Stimulated activated CD4-positive, alpha-beta T cell treated with anti-CD3 and anti-CD28 coated beads, Interleukin-1b, Interleukin-23, amount 100 ng/mL, for 4 hours (primary cell): ENCODE measurements at regions not wholly inside any gene's neighbourhood (a gene's known extent, or its start where the extent isn't known, plus 50 kb on each side); places are given as distances from the start of the nearest gene placed in this dataset.

ENCODE experiments used
- DNase-seq, 2 donors: peaks; one replicate each; pipeline ENCODE4 v3.0.0-alpha.2; 2020; ENCODE audit warnings: low read depth in 2 of 2

- no peak for DNase-seq
Measured at GRCh38 chrX:9087271-9088040, 53.5 kb upstream of the FAM9B start.

- DNase-seq: no peak
Measured at GRCh38 chrX:9088896-9089295, 55.0 kb upstream of the FAM9B start.

GRCh38 chrX:9090766-9091165, 56.8 kb upstream of the FAM9B start:
- DNase-seq: no peak

GRCh38 chrX:9091258-9091657, 57.3 kb upstream of the FAM9B start:
- DNase-seq: no peak

GRCh38 chrX:9102956-9103355, 69.0 kb upstream of the FAM9B start:
- no peak for DNase-seq

GRCh38 chrX:9108054-9108453, 74.1 kb upstream of the FAM9B start:
- DNase-seq: no peak

- DNase-seq: no peak
Measured at GRCh38 chrX:9110808-9111207, 76.9 kb upstream of the FAM9B start.

- DNase-seq: no peak
Measured at GRCh38 chrX:9114245-9114644, 80.3 kb upstream of the FAM9B start.

- no peak for DNase-seq
Measured at GRCh38 chrX:9117851-9118250, 83.9 kb upstream of the FAM9B start.

GRCh38 chrX:9122519-9123245, 88.8 kb upstream of the FAM9B start:
- DNase-seq: no peak

GRCh38 chrX:9127986-9128385, 94.1 kb upstream of the FAM9B start:
- no peak for DNase-seq

- no peak for DNase-seq
Measured at GRCh38 chrX:9130031-9130430, 96.1 kb upstream of the FAM9B start.

GRCh38 chrX:9131066-9131465, 97.1 kb upstream of the FAM9B start:
- DNase-seq: peak in 1 of 2 donors; percentile 12

GRCh38 chrX:9132036-9132638, 98.2 kb upstream of the FAM9B start:
- DNase-seq: no peak

GRCh38 chrX:9133426-9133825, 99.5 kb upstream of the FAM9B start:
- DNase-seq: no peak

GRCh38 chrX:9134366-9134765, 100.4 kb upstream of the FAM9B start:
- DNase-seq: no peak

GRCh38 chrX:9135901-9136510, 102.1 kb upstream of the FAM9B start:
- no peak for DNase-seq

- no peak for DNase-seq
Measured at GRCh38 chrX:9137152-9137551, 103.2 kb upstream of the FAM9B start.

GRCh38 chrX:9141496-9141895, 107.6 kb upstream of the FAM9B start:
- no peak for DNase-seq

- no peak for DNase-seq
Measured at GRCh38 chrX:9144701-9145241, 110.8 kb upstream of the FAM9B start.

- DNase-seq: no peak
Measured at GRCh38 chrX:9146657-9147056, 112.7 kb upstream of the FAM9B start.

- no peak for DNase-seq
Measured at GRCh38 chrX:9147086-9147485, 113.2 kb upstream of the FAM9B start.
